ENCODE measurements at regions not wholly inside any gene's neighbourhood (a gene's known extent, or its start where the extent isn't known, plus 50 kb on each side); places are given as distances from the start of the nearest gene placed in this dataset.

DNA sequence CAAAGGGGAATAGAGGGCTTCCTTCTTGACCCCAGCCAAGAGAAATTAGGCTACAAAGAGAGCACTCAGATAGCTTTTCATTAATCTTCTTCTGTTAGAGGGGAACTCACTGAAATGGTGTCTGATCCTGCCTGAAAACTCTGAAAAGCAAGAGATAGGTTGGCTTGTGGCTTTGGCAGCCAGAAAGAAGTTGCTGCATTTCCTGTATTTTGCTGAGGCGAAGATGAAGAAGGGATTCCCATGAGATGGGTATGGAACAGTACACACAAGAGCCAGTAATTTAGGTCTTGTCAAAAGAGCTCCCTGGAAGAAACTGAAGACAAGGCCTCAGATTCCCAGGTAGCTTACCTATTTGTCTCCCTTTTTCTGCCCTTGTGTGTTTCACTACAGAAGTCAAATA lies 120.9 kb upstream of the TARS1 start:
- TF ChIP-seq, protein P1, sequence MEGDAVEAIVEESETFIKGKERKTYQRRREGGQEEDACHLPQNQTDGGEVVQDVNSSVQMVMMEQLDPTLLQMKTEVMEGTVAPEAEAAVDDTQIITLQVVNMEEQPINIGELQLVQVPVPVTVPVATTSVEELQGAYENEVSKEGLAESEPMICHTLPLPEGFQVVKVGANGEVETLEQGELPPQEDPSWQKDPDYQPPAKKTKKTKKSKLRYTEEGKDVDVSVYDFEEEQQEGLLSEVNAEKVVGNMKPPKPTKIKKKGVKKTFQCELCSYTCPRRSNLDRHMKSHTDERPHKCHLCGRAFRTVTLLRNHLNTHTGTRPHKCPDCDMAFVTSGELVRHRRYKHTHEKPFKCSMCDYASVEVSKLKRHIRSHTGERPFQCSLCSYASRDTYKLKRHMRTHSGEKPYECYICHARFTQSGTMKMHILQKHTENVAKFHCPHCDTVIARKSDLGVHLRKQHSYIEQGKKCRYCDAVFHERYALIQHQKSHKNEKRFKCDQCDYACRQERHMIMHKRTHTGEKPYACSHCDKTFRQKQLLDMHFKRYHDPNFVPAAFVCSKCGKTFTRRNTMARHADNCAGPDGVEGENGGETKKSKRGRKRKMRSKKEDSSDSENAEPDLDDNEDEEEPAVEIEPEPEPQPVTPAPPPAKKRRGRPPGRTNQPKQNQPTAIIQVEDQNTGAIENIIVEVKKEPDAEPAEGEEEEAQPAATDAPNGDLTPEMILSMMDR (IDR thresholded peaks at IDR 0.05) = no peak
- intact Hi-C loops (cut with DNase I) = no loop called here
- DNase-seq (no peak), ATAC-seq (no peak)
- peak overlapping the region in 1 of 2 donors; percentile 40 for H3K27ac ChIP-seq
- H3K9me3 ChIP-seq = no peaks in the 10 kb centered on the region
- peaks cover 0 to 6% of the 10 kb centered on the region in 2 donors for H3K4me1 ChIP-seq
- no peaks in the 10 kb centered on the region for H3K27me3 ChIP-seq
- no peak overlapping the region for H3K4me3 ChIP-seq
- H3K36me3 ChIP-seq = no peaks in the 10 kb centered on the region

DNA sequence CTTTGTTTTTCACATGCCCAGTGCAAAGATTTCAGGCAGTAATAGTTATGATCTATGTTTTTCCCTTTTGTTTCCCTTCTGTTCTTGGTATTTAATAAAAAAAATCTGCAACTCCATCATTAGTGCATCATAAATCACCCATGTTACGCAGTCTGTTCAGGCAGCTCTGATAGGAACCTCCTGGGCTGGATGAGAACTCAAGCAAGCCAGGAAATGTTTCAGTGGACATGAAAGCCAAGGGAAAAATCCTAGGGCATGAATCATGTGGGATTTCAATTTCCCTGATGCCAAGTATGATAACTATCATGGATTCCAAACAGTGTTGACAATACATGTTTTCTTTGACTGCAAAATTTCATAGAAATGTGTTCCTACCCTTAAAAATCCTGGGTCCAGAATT lies 119.7 kb upstream of the TARS1 start:
- Histone ChIP-seq H3K4me1 (peaks cover 0 to 6% of the 10 kb centered on the region in 2 donors), H3K36me3 (no peaks in the 10 kb centered on the region), H3K9me3 (no peaks in the 10 kb centered on the region), H3K4me3 (no peak overlapping the region), H3K27ac (no peak overlapping the region), H3K27me3 (no peaks in the 10 kb centered on the region)
- DNase-seq (no peak), ATAC-seq (peak; percentile 60)
- TF ChIP-seq, protein P1 (IDR thresholded peaks at IDR 0.05) = no peak
- intact Hi-C loops (cut with DNase I) = no loop called here

DNA sequence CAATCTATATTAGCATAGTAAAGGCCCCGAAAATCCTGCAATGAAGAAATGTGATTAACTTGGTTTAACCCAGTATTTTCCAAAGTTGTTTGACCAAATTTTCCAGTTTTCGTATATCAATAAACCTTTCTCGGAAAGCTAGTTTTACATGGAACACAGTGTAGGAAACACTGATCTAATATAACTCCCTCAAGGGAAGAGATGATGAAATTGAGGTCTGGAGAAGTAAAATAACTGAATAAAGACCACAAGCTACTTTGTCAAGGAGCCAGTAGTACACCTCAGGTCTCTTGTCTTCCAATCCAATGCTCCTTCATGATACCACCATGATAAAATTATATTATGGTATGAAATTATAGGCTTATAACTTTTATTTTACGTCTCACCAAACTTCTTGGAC lies 118.1 kb upstream of the TARS1 start:
- ATAC-seq = no peak
- no peak overlapping the region for H3K27ac ChIP-seq
- intact Hi-C loops (cut with DNase I) = no loop called here

DNA sequence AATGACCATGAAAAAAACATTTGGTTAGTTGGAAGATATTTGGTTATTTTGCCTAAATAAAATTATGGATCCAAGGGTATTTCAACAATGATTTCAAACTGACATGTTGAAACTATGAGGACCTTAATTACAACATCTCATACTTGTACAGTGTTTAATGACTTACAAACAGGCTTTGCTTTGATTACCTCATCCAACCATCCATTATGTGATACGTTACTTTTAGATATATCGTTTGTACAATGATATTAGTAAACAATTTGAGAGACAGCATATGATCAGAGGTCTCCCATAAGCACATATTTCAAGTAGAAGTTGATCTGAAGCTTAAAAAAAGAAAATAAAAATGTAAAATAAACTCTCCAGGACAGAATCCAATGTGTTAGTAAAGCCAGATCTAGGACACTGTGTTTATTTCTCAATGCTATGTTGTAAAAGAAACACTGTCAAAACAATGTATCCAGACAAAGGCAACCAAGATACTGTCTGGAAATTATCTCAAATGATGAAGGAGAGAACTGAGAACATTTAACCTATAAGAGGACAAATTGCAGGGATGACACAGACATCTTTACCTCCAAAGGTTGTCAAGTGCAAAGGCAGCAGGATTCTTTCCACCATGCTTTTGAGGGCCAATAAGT lies 116.0 kb upstream of the TARS1 start:
- H3K36me3 ChIP-seq = no peaks in the 10 kb centered on the region
- TF ChIP-seq, protein P1 (IDR thresholded peaks at IDR 0.05) = no peak
- H3K9me3 ChIP-seq = no peaks in the 10 kb centered on the region
- ATAC-seq = no peak
- H3K4me1 ChIP-seq = no peaks in the 10 kb centered on the region
- H3K4me3 ChIP-seq = no peak overlapping the region
- intact Hi-C loops (cut with DNase I) = no loop called here
- no peaks in the 10 kb centered on the region for H3K27me3 ChIP-seq
- no peak for DNase-seq
- H3K27ac ChIP-seq = no peak overlapping the region

More for the DNA sequence above, 118.1 kb upstream of the TARS1 start:
- H3K4me1 ChIP-seq = peaks cover 0 to 6% of the 10 kb centered on the region in 2 donors
- H3K36me3 ChIP-seq = no peaks in the 10 kb centered on the region
- TF ChIP-seq, protein P1 (IDR thresholded peaks at IDR 0.05) = no peak
- H3K4me3 ChIP-seq = no peak overlapping the region
- DNase-seq = no peak
- H3K27me3 ChIP-seq = no peaks in the 10 kb centered on the region
- no peaks in the 10 kb centered on the region for H3K9me3 ChIP-seq

DNA sequence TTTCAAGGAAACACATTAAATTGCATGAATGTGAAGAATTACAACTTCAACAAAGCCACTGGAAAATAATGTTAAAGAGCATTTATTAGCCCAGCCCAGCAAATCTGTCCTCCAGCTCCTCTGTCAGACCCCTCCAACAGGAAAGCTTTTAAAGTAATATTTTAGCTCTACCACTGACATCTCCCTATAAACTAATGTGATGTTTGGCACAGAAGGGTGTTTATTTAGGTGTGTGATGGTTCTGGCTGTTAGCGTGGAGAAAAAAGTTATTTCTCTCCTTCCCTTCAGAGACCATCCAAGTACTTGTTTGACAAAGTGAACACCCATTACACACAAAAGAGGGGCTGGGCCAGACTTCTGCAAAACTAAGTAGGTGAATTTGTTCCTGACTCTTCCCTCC lies 111.9 kb upstream of the TARS1 start:
- H3K27ac ChIP-seq = no peak overlapping the region
- no peaks in the 10 kb centered on the region for H3K4me1 ChIP-seq
- intact Hi-C loops (cut with DNase I) = no loop called here
- H3K27me3 ChIP-seq = no peaks in the 10 kb centered on the region
- TF ChIP-seq, protein P1 (IDR thresholded peaks at IDR 0.05) = no peak
- no peaks in the 10 kb centered on the region for H3K9me3 ChIP-seq
- DNase-seq = no peak
- H3K36me3 ChIP-seq = no peaks in the 10 kb centered on the region
- no peak overlapping the region for H3K4me3 ChIP-seq
- ATAC-seq = no peak
